ENCODE measurements at regions not wholly inside any gene's neighbourhood (a gene's known extent, or its start where the extent isn't known, plus 50 kb on each side); places are given as distances from the start of the nearest gene placed in this dataset.
A peak's percentile ranks its signal among the peaks of the same experiment; 100 is the strongest.

GRCh38 chr13:40439928-40440327, 226.5 kb downstream of the FOXO1 start:
- DNase-seq = no peak

- no peak for DNase-seq
These were observed 225.2 kb downstream of the FOXO1 start for GRCh38 chr13:40440990-40441820.

- DNase-seq = no peak
These were observed 224.2 kb downstream of the FOXO1 start for GRCh38 chr13:40442231-40442630.

GRCh38 chr13:40442826-40443225, 223.6 kb downstream of the FOXO1 start:
- no peak for DNase-seq

- no peak for DNase-seq
These were observed 222.2 kb downstream of the FOXO1 start for GRCh38 chr13:40444241-40444640.

GRCh38 chr13:40445557-40445990, 220.9 kb downstream of the FOXO1 start:
- no peak for DNase-seq

GRCh38 chr13:40446365-40446764, 220.1 kb downstream of the FOXO1 start:
- no peak for DNase-seq

- no peak for DNase-seq
These were observed 218.6 kb downstream of the FOXO1 start for GRCh38 chr13:40447857-40448256.

GRCh38 chr13:40452038-40452666, 214.3 kb downstream of the FOXO1 start:
- no peak for DNase-seq

GRCh38 chr13:40452741-40453334, 213.6 kb downstream of the FOXO1 start:
- no peak for DNase-seq

GRCh38 chr13:40453351-40454021, 213.0 kb downstream of the FOXO1 start:
- DNase-seq = no peak

GRCh38 chr13:40456397-40456953, 210.0 kb downstream of the FOXO1 start:
- DNase-seq = no peak

- no peak for DNase-seq
These were observed 209.4 kb downstream of the FOXO1 start for GRCh38 chr13:40456979-40457553.

GRCh38 chr13:40457929-40458719, 208.3 kb downstream of the FOXO1 start:
- DNase-seq = no peak

- DNase-seq = no peak
These were observed 207.8 kb downstream of the FOXO1 start for GRCh38 chr13:40458720-40458990.

GRCh38 chr13:40460116-40460515, 206.3 kb downstream of the FOXO1 start:
- no peak for DNase-seq

GRCh38 chr13:40464337-40465014, 202.0 kb downstream of the FOXO1 start:
- peak; percentile 19 for DNase-seq

- no peak for DNase-seq
These were observed 201.4 kb downstream of the FOXO1 start for GRCh38 chr13:40465015-40465390.

GRCh38 chr13:40466272-40466671, 200.2 kb downstream of the FOXO1 start:
- DNase-seq = no peak

- DNase-seq = no peak
These were observed 198.1 kb downstream of the FOXO1 start for GRCh38 chr13:40468227-40468838.
